NCI-H460 (cell line): ENCODE measurements at regions not wholly inside any gene's neighbourhood (a gene's known extent, or its start where the extent isn't known, plus 50 kb on each side); places are given as distances from the start of the nearest gene placed in this dataset.
A peak's percentile ranks its signal among the peaks of the same experiment; 100 is the strongest.

Experiments used
- DNase-seq: peaks from one replicate; pipeline ENCODE4 v3.0.0-alpha.2; 2016; ENCODE audit warnings: low read depth; ENCODE audit errors: extremely low read depth

GRCh38 chr1:235925016-235925415 is 58.3 kb upstream of the LYST start:
- no peak for DNase-seq

DNA sequence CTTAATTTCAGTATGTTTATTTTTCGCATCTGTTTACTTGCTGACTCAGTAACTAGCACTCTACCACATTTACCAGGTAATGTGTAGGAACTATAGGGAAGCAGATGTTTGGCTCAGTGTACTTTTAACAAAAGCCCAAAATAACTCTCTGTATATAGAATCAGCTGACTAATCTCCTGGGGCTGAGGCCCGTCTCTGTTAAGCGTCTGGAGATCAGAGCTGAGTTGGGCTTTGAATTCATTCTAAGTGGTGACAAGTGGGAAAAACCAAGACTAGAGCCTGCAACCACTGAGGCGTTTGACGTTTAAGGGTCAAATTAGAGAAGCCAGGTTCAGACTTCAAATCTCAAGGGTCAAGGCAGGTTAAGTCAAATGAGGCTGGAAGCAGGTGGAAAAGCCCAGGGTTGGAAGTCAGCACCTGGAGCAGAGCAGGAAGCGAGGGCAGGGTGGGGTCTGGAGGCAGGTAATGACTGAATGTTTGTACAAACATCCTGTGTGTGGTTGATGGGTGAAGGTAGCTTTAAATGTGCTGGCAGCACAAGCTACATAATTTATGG is 56.8 kb upstream of the LYST start:
- no peak for DNase-seq

GRCh38 chr1:235920596-235921375 is 54.1 kb upstream of the LYST start:
- no peak for DNase-seq

DNA sequence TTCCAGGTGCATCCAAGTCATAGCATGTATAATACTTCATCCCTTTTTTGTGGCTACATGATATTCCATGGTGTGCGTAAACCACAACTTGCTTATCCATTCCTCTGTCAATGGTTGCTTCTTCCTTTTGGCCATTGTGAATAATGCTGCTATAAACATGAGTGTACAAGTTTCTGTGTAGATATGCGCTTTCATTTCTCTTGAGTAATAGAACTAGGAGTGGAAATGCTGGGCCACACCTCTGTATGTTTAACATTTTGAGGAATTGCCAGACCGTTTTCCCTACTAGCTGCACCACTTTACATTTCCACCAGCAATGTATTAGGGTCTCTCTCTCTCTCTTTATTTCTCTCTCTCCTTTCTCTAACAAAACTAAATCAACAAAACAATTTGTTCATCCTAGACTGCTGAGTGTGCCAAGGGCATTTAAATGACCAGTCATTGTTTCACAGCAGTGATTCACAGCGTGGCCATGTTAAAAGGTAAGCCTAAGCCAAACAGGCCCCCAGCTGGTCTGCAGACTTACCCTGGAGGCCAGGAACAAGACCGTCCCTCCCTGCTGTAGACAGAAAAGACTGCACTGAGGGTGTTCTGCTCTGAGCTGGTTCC is 53.2 kb upstream of the LYST start:
- no peak for DNase-seq

DNA sequence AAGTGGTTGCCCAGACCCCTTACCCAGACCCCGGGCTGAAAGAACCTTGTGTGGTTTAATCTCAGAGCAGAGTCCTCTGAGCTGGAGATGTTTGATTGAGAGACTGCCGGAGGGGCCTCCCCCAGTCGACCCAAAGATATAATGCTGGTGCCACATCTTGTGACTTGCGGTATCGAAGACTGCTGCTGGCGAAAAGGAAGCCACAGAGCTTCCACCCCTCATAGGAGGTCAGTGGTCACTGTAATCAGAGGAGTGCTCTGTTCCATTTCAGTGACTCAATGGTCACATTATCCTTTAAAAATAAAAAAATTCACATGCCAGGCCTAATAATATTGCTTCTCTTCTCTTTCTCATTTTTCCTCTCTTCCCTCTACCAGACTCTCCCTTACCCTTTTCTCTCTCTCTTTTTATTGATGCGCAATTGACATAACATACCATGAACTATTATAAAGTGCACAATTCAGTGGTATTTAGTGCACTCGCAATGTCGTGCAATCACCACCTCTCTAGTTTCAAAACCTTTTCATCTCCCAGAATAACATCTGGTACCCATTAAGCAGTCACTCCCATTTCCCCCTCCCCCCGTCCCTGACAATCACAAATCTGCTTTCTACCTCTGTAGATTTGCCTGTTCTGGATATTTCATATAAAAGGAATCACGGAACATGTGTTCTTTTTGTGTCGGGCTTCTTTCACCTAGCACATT is 52.6 kb upstream of the LYST start:
- no peak for DNase-seq

- DNase-seq, result no peak
These were observed 51.8 kb upstream of the LYST start for GRCh38 chr1:235918465-235918864.

DNA sequence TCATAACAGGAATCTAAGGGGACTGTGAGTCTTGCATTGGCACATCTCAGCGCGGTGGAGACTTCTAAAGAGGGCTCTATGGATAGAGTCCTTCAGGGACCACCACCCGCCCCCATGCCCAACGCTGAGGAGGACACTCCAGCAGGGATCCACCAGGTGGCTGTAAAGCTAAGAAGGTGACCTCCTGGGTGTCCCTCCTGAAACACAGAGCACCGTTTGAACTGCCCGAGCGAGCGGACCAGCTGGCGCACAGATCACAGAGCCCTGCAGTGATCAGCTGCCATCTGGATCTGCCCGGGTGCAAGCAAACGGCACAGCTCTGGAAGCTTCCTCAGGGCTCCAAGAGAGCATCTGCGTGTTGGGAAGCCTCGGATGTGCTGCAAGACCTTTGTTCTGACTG is 51.3 kb upstream of the LYST start:
- no peak for DNase-seq

DNA sequence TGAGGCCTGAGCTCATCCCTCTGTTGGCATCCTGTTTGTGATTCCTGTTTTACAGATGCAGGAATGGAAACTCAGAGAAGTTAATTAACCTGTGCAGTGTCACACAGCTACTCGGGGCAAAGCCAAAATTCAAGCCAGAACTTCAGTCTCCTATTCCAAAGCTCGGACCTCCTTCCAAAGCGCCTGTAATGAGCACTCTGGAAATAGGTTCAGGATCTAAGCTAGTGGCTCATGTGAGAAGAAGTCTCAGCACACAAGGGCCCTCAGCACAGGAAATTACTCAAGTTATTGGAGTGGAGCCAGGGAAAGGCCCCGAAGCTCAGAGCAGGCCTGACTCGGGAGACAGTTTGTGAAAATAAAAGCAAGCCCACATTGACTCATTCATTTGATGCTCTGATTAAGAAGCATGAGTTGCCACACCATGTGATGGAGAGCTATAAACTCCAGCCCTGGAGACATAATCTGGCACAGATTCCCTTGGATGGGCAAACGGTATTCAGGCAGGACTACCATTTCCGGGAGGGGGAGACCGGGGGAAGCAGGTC is 50.6 kb upstream of the LYST start:
- DNase-seq, result peak; percentile 60
